ENCODE measurements at regions not wholly inside any gene's neighbourhood (a gene's known extent, or its start where the extent isn't known, plus 50 kb on each side); places are given as distances from the start of the nearest gene placed in this dataset.

DNA sequence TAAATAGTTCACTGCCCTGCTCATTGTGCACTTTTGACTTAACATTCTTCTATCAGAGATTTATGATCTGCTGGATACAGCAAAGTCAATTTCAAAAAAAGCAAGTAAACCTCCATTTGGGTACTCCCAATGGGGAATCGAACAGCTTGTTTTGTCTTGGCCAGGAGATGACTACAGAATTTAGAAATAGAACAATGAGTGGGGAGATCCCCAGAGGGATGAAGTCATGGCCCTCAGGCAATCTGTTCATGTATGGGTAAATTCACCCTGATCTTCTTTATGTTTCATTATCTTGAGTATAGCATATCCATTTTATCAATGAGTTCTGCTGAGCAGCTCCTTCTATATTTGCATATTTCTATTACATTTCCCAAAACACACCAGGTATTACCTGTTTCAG is 1681.9 kb downstream of the HACE1 start:
- no peaks in the 10 kb centered on the region for H3K4me1 ChIP-seq
- DNase-seq: no peak
- TF ChIP-seq, protein P1, sequence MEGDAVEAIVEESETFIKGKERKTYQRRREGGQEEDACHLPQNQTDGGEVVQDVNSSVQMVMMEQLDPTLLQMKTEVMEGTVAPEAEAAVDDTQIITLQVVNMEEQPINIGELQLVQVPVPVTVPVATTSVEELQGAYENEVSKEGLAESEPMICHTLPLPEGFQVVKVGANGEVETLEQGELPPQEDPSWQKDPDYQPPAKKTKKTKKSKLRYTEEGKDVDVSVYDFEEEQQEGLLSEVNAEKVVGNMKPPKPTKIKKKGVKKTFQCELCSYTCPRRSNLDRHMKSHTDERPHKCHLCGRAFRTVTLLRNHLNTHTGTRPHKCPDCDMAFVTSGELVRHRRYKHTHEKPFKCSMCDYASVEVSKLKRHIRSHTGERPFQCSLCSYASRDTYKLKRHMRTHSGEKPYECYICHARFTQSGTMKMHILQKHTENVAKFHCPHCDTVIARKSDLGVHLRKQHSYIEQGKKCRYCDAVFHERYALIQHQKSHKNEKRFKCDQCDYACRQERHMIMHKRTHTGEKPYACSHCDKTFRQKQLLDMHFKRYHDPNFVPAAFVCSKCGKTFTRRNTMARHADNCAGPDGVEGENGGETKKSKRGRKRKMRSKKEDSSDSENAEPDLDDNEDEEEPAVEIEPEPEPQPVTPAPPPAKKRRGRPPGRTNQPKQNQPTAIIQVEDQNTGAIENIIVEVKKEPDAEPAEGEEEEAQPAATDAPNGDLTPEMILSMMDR (IDR thresholded peaks at IDR 0.05; ENCODE audit: borderline replicate concordance): no peak
- no peaks in the 10 kb centered on the region for H3K36me3 ChIP-seq
- H3K27ac ChIP-seq (replicated peaks): no peak overlapping the region
- no peak overlapping the region for H3K4me3 ChIP-seq
- intact Hi-C loops (cut with micrococcal nuclease): no loop called here
- no peaks in the 10 kb centered on the region for H3K9me3 ChIP-seq (replicated peaks)
- no peaks in the 10 kb centered on the region for H3K27me3 ChIP-seq (ENCODE audit: low read depth)

DNA sequence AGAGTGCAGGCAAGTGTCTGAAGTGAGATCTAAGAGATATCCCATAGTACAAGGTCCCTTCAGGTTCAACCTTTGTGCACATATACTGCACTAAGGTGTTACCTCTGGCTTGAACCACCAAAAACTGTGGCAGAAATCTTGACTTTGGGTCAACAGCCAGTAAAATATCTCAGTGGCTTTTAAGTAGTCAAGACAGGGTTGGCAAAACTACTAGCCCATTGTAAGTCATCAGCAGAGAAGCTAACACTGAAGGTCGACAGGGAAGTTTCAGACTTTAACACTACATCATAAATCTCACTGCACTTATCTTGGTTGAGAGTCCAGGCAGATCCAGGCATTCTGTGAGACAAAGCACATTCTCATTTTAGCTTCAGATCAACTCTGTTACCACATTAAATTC is 1684.7 kb downstream of the HACE1 start:
- Histone ChIP-seq H3K36me3 (no peaks in the 10 kb centered on the region), H3K27me3 (ENCODE audit: low read depth) (no peaks in the 10 kb centered on the region), H3K4me3 (no peak overlapping the region), H3K9me3 (replicated peaks) (no peaks in the 10 kb centered on the region), H3K4me1 (no peaks in the 10 kb centered on the region), H3K27ac (replicated peaks) (no peak overlapping the region)
- TF ChIP-seq, protein P1 (IDR thresholded peaks at IDR 0.05; ENCODE audit: borderline replicate concordance): no peak
- no peak for DNase-seq
- intact Hi-C loops (cut with micrococcal nuclease): no loop called here

GRCh38 chr6:103167345-103168071 is 1692.2 kb downstream of the HACE1 start:
- TF ChIP-seq, protein P1 (IDR thresholded peaks at IDR 0.05; ENCODE audit: borderline replicate concordance): no peak
- intact Hi-C loops (cut with micrococcal nuclease): no loop called here

DNA sequence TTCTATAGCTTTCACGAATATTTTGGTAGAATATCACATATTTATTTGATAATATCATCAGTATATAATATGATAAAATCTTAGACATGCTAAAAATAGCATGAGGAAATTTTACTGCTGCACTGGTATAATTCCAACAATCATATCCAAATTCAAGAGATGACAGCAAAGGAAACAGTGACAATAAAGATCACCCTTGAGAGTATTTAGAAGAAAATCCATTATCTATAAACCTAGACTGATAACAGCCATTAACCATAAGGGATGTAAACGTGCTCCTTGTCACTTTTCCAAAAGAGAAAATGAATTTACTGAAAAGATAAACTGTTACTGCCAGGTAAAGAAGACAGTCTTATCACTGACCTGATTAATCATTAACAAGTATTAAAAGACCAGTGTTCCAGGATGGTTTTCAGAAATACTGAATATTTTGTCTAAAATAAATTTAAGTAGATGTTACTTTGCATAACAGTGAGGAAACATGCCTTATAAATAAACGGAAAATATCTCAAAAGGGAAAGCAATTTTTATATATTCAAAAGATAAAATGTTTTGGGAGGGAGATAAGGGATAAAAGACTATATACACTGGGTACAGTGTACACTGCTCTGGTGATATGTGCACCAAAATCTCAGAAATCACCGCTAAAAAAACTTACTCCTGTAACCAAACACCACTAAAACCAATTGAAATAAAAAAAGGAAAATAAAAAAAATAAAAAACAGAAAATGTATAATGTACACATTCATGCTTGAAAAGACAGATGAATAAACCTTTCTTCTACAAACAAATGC is 1704.7 kb downstream of the HACE1 start:
- no peaks in the 10 kb centered on the region for H3K27me3 ChIP-seq (ENCODE audit: low read depth)
- intact Hi-C loops (cut with micrococcal nuclease): no loop called here
- no peaks in the 10 kb centered on the region for H3K9me3 ChIP-seq (replicated peaks)
- peaks cover 7% of the 10 kb centered on the region for H3K4me1 ChIP-seq
- no peak for DNase-seq
- H3K4me3 ChIP-seq: no peak overlapping the region
- no peak overlapping the region for H3K27ac ChIP-seq (replicated peaks)
- H3K36me3 ChIP-seq: no peaks in the 10 kb centered on the region
- TF ChIP-seq, protein P1 (IDR thresholded peaks at IDR 0.05; ENCODE audit: borderline replicate concordance): no peak

More at GRCh38 chr6:103167345-103168071, 1692.2 kb downstream of the HACE1 start:
- no peaks in the 10 kb centered on the region for H3K9me3 ChIP-seq (replicated peaks)
- H3K4me3 ChIP-seq: no peak overlapping the region
- no peak for DNase-seq
- no peak overlapping the region for H3K27ac ChIP-seq (replicated peaks)
- H3K4me1 ChIP-seq: no peaks in the 10 kb centered on the region
- no peaks in the 10 kb centered on the region for H3K27me3 ChIP-seq (ENCODE audit: low read depth)
- no peaks in the 10 kb centered on the region for H3K36me3 ChIP-seq

GRCh38 chr6:103153016-103153415 is 1706.7 kb downstream of the HACE1 start:
- TF ChIP-seq, protein P1 (IDR thresholded peaks at IDR 0.05; ENCODE audit: borderline replicate concordance): no peak
- peak overlapping the region; percentile 28 for H3K27ac ChIP-seq (replicated peaks)
- no peaks in the 10 kb centered on the region for H3K9me3 ChIP-seq (replicated peaks)
- no peak for DNase-seq
- intact Hi-C loops (cut with micrococcal nuclease): no loop called here
- peaks cover 7% of the 10 kb centered on the region for H3K4me1 ChIP-seq
- H3K27me3 ChIP-seq (ENCODE audit: low read depth): no peaks in the 10 kb centered on the region
- H3K4me3 ChIP-seq: no peak overlapping the region
- H3K36me3 ChIP-seq: no peaks in the 10 kb centered on the region

Data from left ventricle myocardium inferior (tissue), 1 donor.